ENCODE measurements at regions not wholly inside any gene's neighbourhood (a gene's known extent, or its start where the extent isn't known, plus 50 kb on each side); places are given as distances from the start of the nearest gene placed in this dataset.

DNA sequence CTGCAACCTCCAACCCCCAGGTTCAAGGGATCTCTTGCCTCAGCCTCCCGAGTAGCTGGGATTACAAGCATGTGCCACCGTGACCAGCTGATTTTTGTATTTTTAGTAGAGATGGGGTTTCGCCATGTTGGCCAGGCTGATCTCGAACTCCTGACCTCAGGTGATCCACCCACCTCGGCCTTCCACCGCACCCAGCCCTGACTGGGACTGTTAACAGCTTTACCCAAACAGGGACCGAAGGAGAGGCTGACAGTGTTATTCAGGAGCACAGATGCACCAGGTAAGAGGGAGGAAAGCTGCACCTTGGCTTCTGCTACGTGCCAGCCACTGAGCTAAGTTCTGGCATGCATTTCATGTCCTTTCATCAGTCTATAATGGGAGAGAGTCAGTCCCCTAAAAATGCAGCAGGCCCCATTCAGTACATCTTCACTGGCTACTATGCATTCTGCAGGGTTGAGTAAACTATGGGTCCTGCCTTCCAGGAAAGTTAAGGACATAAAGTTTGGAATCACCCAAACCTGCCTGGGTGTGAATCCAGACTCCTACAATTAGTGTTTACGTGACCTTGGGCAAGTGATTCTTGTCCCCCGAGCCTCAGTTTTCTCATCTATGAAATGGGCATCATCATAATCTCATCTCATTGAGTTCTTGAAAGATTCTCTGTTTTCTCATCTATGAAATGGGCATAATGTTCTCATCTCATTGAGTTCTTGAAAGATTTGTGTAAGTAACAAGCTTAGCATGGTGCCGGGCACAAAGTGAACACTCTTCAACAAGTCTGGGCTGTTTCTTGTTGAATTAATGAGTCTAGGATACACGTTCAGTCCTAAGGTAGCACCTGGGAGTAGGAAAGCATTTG lies 82.2 kb downstream of the CPN2 start:
- no peaks in the 10 kb centered on the region for H3K27me3 ChIP-seq (ENCODE audit: insufficient read depth, low read length, poor library complexity, severe bottlenecking)
- no peak overlapping the region for H2AFZ ChIP-seq (ENCODE audit: low read length)

DNA sequence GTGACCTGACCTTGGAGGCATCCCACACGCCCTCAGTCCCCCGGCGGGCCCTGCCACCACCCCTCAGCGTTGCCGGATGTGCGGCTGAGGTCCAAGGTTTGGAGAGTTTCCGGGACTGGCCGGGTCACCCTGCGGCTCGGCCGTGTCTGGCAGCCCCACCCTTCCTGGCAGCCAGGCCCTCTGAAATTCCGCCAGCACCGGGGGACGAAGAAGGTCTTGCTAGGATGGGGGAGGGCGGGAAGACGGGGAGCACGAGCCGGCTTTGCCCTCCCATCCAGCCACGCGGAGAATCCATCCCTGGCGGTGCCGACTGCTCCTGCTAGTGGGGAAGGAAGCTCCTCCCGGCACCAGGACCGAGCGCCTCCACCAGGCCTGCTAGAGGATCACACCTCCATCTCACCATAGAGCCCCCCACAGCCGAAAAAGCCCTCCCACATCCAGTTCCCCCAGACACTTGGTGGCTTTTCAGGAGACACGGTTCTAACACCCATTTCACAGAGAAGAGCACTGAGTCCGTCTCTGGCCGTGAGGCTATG lies 81.5 kb downstream of the CPN2 start:
- no peaks in the 10 kb centered on the region for H4K20me1 ChIP-seq (ENCODE audit: insufficient read depth, low read length, poor library complexity, severe bottlenecking)
- H3K4me1 ChIP-seq (ENCODE audit: insufficient read depth, low read length, poor library complexity, severe bottlenecking) = peaks cover 9% of the 10 kb centered on the region
- no peak overlapping the region for H3K4me3 ChIP-seq (ENCODE audit: low read length, poor library complexity, severe bottlenecking)
- H3K9ac ChIP-seq (ENCODE audit: low read depth, low read length, poor library complexity, severe bottlenecking) = no peak overlapping the region
- no peaks in the 10 kb centered on the region for H3K9me2 ChIP-seq (replicated peaks; ENCODE audit: low read depth, low read length)
- no peaks in the 10 kb centered on the region for H3K79me2 ChIP-seq (ENCODE audit: insufficient read depth, low read length)
- no peaks in the 10 kb centered on the region for H3F3A ChIP-seq (ENCODE audit: low read depth)
- no peak for TF ChIP-seq EZH2phosphoT487 (IDR thresholded peaks at IDR 0.05; ENCODE audit: borderline replicate concordance)
- TF ChIP-seq, protein P1, sequence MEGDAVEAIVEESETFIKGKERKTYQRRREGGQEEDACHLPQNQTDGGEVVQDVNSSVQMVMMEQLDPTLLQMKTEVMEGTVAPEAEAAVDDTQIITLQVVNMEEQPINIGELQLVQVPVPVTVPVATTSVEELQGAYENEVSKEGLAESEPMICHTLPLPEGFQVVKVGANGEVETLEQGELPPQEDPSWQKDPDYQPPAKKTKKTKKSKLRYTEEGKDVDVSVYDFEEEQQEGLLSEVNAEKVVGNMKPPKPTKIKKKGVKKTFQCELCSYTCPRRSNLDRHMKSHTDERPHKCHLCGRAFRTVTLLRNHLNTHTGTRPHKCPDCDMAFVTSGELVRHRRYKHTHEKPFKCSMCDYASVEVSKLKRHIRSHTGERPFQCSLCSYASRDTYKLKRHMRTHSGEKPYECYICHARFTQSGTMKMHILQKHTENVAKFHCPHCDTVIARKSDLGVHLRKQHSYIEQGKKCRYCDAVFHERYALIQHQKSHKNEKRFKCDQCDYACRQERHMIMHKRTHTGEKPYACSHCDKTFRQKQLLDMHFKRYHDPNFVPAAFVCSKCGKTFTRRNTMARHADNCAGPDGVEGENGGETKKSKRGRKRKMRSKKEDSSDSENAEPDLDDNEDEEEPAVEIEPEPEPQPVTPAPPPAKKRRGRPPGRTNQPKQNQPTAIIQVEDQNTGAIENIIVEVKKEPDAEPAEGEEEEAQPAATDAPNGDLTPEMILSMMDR (conservative IDR thresholded peaks at IDR 0.05; ENCODE audit: low read length) = no peak
- H3K27me3 ChIP-seq (ENCODE audit: insufficient read depth, low read length, poor library complexity, severe bottlenecking) = no peaks in the 10 kb centered on the region
- H3K4me2 ChIP-seq (ENCODE audit: low read depth, low read length, poor library complexity, severe bottlenecking) = no peak overlapping the region
- H3K36me3 ChIP-seq (ENCODE audit: insufficient read depth, low read length) = no peaks in the 10 kb centered on the region
- H3K9me3 ChIP-seq (ENCODE audit: insufficient read depth, low read depth, low read length) = no peaks in the 10 kb centered on the region
- H2AFZ ChIP-seq (ENCODE audit: low read length) = no peak overlapping the region

More for the DNA sequence above, 82.2 kb downstream of the CPN2 start:
- TF ChIP-seq EZH2phosphoT487 (IDR thresholded peaks at IDR 0.05; ENCODE audit: borderline replicate concordance) = no peak
- TF ChIP-seq, protein P1 (conservative IDR thresholded peaks at IDR 0.05; ENCODE audit: low read length) = no peak
- Histone ChIP-seq H3K4me3 (ENCODE audit: low read length, poor library complexity, severe bottlenecking) (no peak overlapping the region), H3K9ac (ENCODE audit: low read depth, low read length, poor library complexity, severe bottlenecking) (no peak overlapping the region), H3F3A (ENCODE audit: low read depth) (no peaks in the 10 kb centered on the region), H3K4me2 (ENCODE audit: low read depth, low read length, poor library complexity, severe bottlenecking) (no peak overlapping the region), H3K79me2 (ENCODE audit: insufficient read depth, low read length) (no peaks in the 10 kb centered on the region), H3K36me3 (ENCODE audit: insufficient read depth, low read length) (no peaks in the 10 kb centered on the region), H4K20me1 (ENCODE audit: insufficient read depth, low read length, poor library complexity, severe bottlenecking) (no peaks in the 10 kb centered on the region), H3K9me3 (ENCODE audit: insufficient read depth, low read depth, low read length) (no peaks in the 10 kb centered on the region), H3K4me1 (ENCODE audit: insufficient read depth, low read length, poor library complexity, severe bottlenecking) (peaks cover 12% of the 10 kb centered on the region), H3K9me2 (replicated peaks; ENCODE audit: low read depth, low read length) (no peaks in the 10 kb centered on the region)

- no peaks in the 10 kb centered on the region for H3K36me3 ChIP-seq (ENCODE audit: insufficient read depth, low read length)
- H2AFZ ChIP-seq (ENCODE audit: low read length) = no peak overlapping the region
- peaks cover 6% of the 10 kb centered on the region; the same call in 1 of the 2 replicates for H3F3A ChIP-seq (ENCODE audit: low read depth)
- no peaks in the 10 kb centered on the region for H3K79me2 ChIP-seq (ENCODE audit: insufficient read depth, low read length)
- TF ChIP-seq EZH2phosphoT487 (IDR thresholded peaks at IDR 0.05; ENCODE audit: borderline replicate concordance) = no peak
- TF ChIP-seq, protein P1 (conservative IDR thresholded peaks at IDR 0.05; ENCODE audit: low read length) = no peak
- H3K9me3 ChIP-seq (ENCODE audit: insufficient read depth, low read depth, low read length) = no peaks in the 10 kb centered on the region
- H4K20me1 ChIP-seq (ENCODE audit: insufficient read depth, low read length, poor library complexity, severe bottlenecking) = no peaks in the 10 kb centered on the region
- H3K9ac ChIP-seq (ENCODE audit: low read depth, low read length, poor library complexity, severe bottlenecking) = no peak overlapping the region
- no peaks in the 10 kb centered on the region for H3K27me3 ChIP-seq (ENCODE audit: insufficient read depth, low read length, poor library complexity, severe bottlenecking)
- H3K4me1 ChIP-seq (ENCODE audit: insufficient read depth, low read length, poor library complexity, severe bottlenecking) = peaks cover 8% of the 10 kb centered on the region
- no peaks in the 10 kb centered on the region for H3K9me2 ChIP-seq (replicated peaks; ENCODE audit: low read depth, low read length)
- H3K4me3 ChIP-seq (ENCODE audit: low read length, poor library complexity, severe bottlenecking) = no peak overlapping the region
- H3K4me2 ChIP-seq (ENCODE audit: low read depth, low read length, poor library complexity, severe bottlenecking) = no peak overlapping the region
These were observed 80.3 kb downstream of the CPN2 start for GRCh38 chr3:194270627-194271459.

All from Loucy (cell line).